OCI-LY3 (cell line): ENCODE measurements at regions not wholly inside any gene's neighbourhood (a gene's known extent, or its start where the extent isn't known, plus 50 kb on each side); places are given as distances from the start of the nearest gene placed in this dataset.

Experiments
- EZH2phosphoT487 ChIP-seq: fragments of 200-600 bp; shearing (Covaris generic); IDR thresholded peaks from 2 replicates; pipeline ENCODE4 v1.6.1; 2018; ENCODE audit warnings: antibody characterized with exemption, mixed run types, low read depth
- TF ChIP-seq, protein P1 (sequence below): fragments of 200-600, 300-600 bp; sonication (generic); IDR thresholded peaks from 2 replicates; pipeline ENCODE4 v1.5.1; 2014; ENCODE audit warnings: antibody characterized with exemption, low read length, low read depth

DNA sequence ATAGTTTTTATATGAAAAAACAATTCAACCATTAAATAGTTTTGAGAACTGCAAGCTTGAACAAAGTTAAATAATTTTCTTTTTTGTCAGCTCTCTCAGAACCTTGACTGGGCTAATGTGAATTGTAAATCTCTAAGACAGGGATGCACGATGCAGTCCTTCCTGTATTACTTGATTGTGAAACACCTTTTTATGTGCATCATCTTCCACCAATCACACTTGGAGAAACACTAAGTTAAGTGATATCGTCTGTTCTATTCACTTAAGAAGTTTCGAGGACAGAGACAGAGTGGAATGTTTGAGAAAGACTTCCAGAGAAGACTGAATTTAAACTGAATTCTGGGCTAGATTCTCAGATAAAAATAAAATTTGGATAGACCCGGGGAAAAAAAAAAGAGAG lies 238.2 kb downstream of the MREG start:
- TF ChIP-seq, protein P1, sequence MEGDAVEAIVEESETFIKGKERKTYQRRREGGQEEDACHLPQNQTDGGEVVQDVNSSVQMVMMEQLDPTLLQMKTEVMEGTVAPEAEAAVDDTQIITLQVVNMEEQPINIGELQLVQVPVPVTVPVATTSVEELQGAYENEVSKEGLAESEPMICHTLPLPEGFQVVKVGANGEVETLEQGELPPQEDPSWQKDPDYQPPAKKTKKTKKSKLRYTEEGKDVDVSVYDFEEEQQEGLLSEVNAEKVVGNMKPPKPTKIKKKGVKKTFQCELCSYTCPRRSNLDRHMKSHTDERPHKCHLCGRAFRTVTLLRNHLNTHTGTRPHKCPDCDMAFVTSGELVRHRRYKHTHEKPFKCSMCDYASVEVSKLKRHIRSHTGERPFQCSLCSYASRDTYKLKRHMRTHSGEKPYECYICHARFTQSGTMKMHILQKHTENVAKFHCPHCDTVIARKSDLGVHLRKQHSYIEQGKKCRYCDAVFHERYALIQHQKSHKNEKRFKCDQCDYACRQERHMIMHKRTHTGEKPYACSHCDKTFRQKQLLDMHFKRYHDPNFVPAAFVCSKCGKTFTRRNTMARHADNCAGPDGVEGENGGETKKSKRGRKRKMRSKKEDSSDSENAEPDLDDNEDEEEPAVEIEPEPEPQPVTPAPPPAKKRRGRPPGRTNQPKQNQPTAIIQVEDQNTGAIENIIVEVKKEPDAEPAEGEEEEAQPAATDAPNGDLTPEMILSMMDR, result no peak
- no peak for TF ChIP-seq EZH2phosphoT487
